GM12892 (cell line): ENCODE measurements at regions not wholly inside any gene's neighbourhood (a gene's known extent, or its start where the extent isn't known, plus 50 kb on each side); places are given as distances from the start of the nearest gene placed in this dataset.

Source experiments
- POLR2AphosphoS5 ChIP-seq: IDR thresholded peaks from 2 replicates; pipeline ENCODE4 v1.6.1; 2011; ENCODE audit warnings: low read depth, low read length, control low read depth
- TAF1 ChIP-seq: IDR thresholded peaks from 2 replicates; pipeline ENCODE4 v1.6.1; 2011; ENCODE audit warnings: low read depth, mild to moderate bottlenecking, control low read depth, low read length, borderline replicate concordance

GRCh38 chr3:117026401-117026800, 316.8 kb downstream of the TUSC7 start:
- TF ChIP-seq POLR2AphosphoS5: no peak
- no peak for TF ChIP-seq TAF1
